Vagina (tissue), 2 donors: ENCODE measurements at regions not wholly inside any gene's neighbourhood (a gene's known extent, or its start where the extent isn't known, plus 50 kb on each side); places are given as distances from the start of the nearest gene placed in this dataset.

Experiments
- DNase-seq, 2 donors: peaks; one replicate each; pipeline ENCODE4 v3.0.0-alpha.2; 2017; ENCODE audit errors: extremely low spot score in 2 of 2
- H3K27ac ChIP-seq: fragments of 200-600 bp; sonication (generic); one replicate; pipeline ENCODE4 v1.5.1; 2019
- H3K27me3 ChIP-seq: fragments of 200-600 bp; sonication (generic); one replicate; pipeline ENCODE4 v1.5.1; 2019
- H3K36me3 ChIP-seq, 2 donors: fragments of 200-600 bp; sonication (generic); one replicate each; pipeline ENCODE4 v1.5.1; 2017 to 2019
- H3K4me1 ChIP-seq: fragments of 200-600 bp; sonication (generic); one replicate; pipeline ENCODE4 v1.5.1; 2019
- H3K4me3 ChIP-seq, 2 donors: fragments of 200-600 bp; sonication (generic); 1 replicate in 1 of 2; 2 replicates in 1 of 2; pipeline ENCODE4 v1.5.1; 2016 to 2019
- H3K9me3 ChIP-seq: fragments of 200-600 bp; sonication (generic); one replicate; pipeline ENCODE4 v1.5.1; 2019
- CTCF ChIP-seq, 3 experiments: fragments of 450-650 bp in 2 of 3; fragments of 200-600 bp in 1 of 3; sonication (generic) in 1 of 3; IDR thresholded peaks; one replicate each; pipeline ENCODE4 v1.5.1; 2017 to 2019; ENCODE audit warnings: antibody characterized with exemption in 3 of 3, mild to moderate bottlenecking in 2 of 3, moderate library complexity in 2 of 3
- POLR2A ChIP-seq, 2 donors: fragments of 450-650 bp; IDR thresholded peaks; one replicate each; pipeline ENCODE4 v1.6.1; 2017; ENCODE audit warnings: antibody characterized with exemption in 2 of 2, mild to moderate bottlenecking in 2 of 2, moderate library complexity in 2 of 2
- POLR2AphosphoS5 ChIP-seq, 2 donors: sonication (generic); formaldehyde crosslinking; IDR thresholded peaks; one replicate each; pipeline ENCODE4 v1.9.0; 2017; ENCODE audit warnings: antibody characterized with exemption in 2 of 2, mild to moderate bottlenecking in 2 of 2, low read depth in 1 of 2; ENCODE audit not compliant: insufficient read depth in 1 of 2
- intact Hi-C: fragments of 100-400 bp; cut with DNase I; formaldehyde crosslinking; loops from one replicate; pipeline ENCODE4 v1.15.1; 2023

GRCh38 chr1:47510282-47510811 is 72.5 kb downstream of the FOXD2 start:
- peaks cover 17% of the 10 kb centered on the region for H3K4me1 ChIP-seq
- TF ChIP-seq POLR2A (IDR thresholded peaks at IDR 0.05) (no peak), POLR2AphosphoS5 (IDR thresholded peaks at IDR 0.05; ENCODE audit: insufficient read depth in 1 of 2, low read depth in 1 of 2) (no peak), CTCF (IDR thresholded peaks at IDR 0.05) (no peak)

GRCh38 chr1:47511825-47512224 is 74.0 kb downstream of the FOXD2 start:
- Histone ChIP-seq H3K36me3 (no peaks in the 10 kb centered on the region), H3K27me3 (no peaks in the 10 kb centered on the region), H3K4me1 (peaks cover 17% of the 10 kb centered on the region)

More at GRCh38 chr1:47510282-47510811, 72.5 kb downstream of the FOXD2 start:
- no peak overlapping the region for H3K27ac ChIP-seq
- no peak for DNase-seq
- H3K9me3 ChIP-seq, result no peaks in the 10 kb centered on the region
- no peaks in the 10 kb centered on the region for H3K36me3 ChIP-seq
- intact Hi-C loops, result no loop called here
- H3K4me3 ChIP-seq, result no peak overlapping the region
- H3K27me3 ChIP-seq, result no peaks in the 10 kb centered on the region

GRCh38 chr1:47513393-47513792 is 75.5 kb downstream of the FOXD2 start:
- intact Hi-C loops, result no loop called here
- Histone ChIP-seq H3K4me1 (peaks cover 10% of the 10 kb centered on the region), H3K4me3 (no peak overlapping the region), H3K27ac (no peak overlapping the region), H3K36me3 (no peaks in the 10 kb centered on the region), H3K27me3 (no peaks in the 10 kb centered on the region), H3K9me3 (no peaks in the 10 kb centered on the region)
- DNase-seq, result no peak
- no peak for TF ChIP-seq CTCF (IDR thresholded peaks at IDR 0.05)
- no peak for TF ChIP-seq POLR2A (IDR thresholded peaks at IDR 0.05)
- no peak for TF ChIP-seq POLR2AphosphoS5 (IDR thresholded peaks at IDR 0.05; ENCODE audit: insufficient read depth in 1 of 2, low read depth in 1 of 2)

More at GRCh38 chr1:47511825-47512224, 74.0 kb downstream of the FOXD2 start:
- TF ChIP-seq POLR2A (IDR thresholded peaks at IDR 0.05), result no peak
- no peak for TF ChIP-seq POLR2AphosphoS5 (IDR thresholded peaks at IDR 0.05; ENCODE audit: insufficient read depth in 1 of 2, low read depth in 1 of 2)
- TF ChIP-seq CTCF (IDR thresholded peaks at IDR 0.05), result no peak
- intact Hi-C loops, result no loop called here
- Histone ChIP-seq H3K9me3 (no peaks in the 10 kb centered on the region), H3K4me3 (no peak overlapping the region), H3K27ac (no peak overlapping the region)
- DNase-seq, result no peak

GRCh38 chr1:47514229-47514628 is 76.4 kb downstream of the FOXD2 start:
- Histone ChIP-seq H3K27ac (no peak overlapping the region), H3K4me1 (peaks cover 3% of the 10 kb centered on the region), H3K9me3 (no peaks in the 10 kb centered on the region), H3K27me3 (no peaks in the 10 kb centered on the region), H3K4me3 (no peak overlapping the region), H3K36me3 (no peaks in the 10 kb centered on the region)
- intact Hi-C loops, result no loop called here
- TF ChIP-seq CTCF (IDR thresholded peaks at IDR 0.05) (no peak), POLR2A (IDR thresholded peaks at IDR 0.05) (no peak), POLR2AphosphoS5 (IDR thresholded peaks at IDR 0.05; ENCODE audit: insufficient read depth in 1 of 2, low read depth in 1 of 2) (no peak)
- DNase-seq, result no peak

GRCh38 chr1:47515164-47515789 is 77.4 kb downstream of the FOXD2 start:
- H3K27ac ChIP-seq, result no peak overlapping the region
- no peaks in the 10 kb centered on the region for H3K27me3 ChIP-seq
- intact Hi-C loops, result no loop called here
- DNase-seq, result no peak
- H3K36me3 ChIP-seq, result no peaks in the 10 kb centered on the region
- TF ChIP-seq POLR2A (IDR thresholded peaks at IDR 0.05) (no peak), POLR2AphosphoS5 (IDR thresholded peaks at IDR 0.05; ENCODE audit: insufficient read depth in 1 of 2, low read depth in 1 of 2) (no peak), CTCF (IDR thresholded peaks at IDR 0.05) (no peak)
- H3K4me3 ChIP-seq, result no peak overlapping the region
- H3K4me1 ChIP-seq, result no peaks in the 10 kb centered on the region
- H3K9me3 ChIP-seq, result no peaks in the 10 kb centered on the region
